Mesothelial cell of epicardium (in vitro differentiated cells): ENCODE measurements at regions not wholly inside any gene's neighbourhood (a gene's known extent, or its start where the extent isn't known, plus 50 kb on each side); places are given as distances from the start of the nearest gene placed in this dataset.
"Not testable (repeated sequence)": the region's sequence is repeated elsewhere in the genome, so short reads cannot be mapped to it uniquely, and the experiment has no call there.

Experiments used
- DNase-seq, 2 experiments: peaks; one replicate each; pipeline ENCODE4 v3.0.0; 2021; ENCODE audit warnings: low spot score in 2 of 2; ENCODE audit not compliant: unreplicated experiment in 2 of 2
- H3K27ac Mint-ChIP-seq: 2 replicates; pipeline ENCODE4 v1.8.0; 2021; ENCODE audit warnings: mixed read lengths
- H3K27me3 Mint-ChIP-seq: 2 replicates; pipeline ENCODE4 v1.8.0; 2021; ENCODE audit warnings: low read depth, mixed read lengths
- H3K36me3 Mint-ChIP-seq: 2 replicates; pipeline ENCODE4 v1.8.0; 2021; ENCODE audit warnings: mixed read lengths
- H3K4me1 Mint-ChIP-seq: 2 replicates; pipeline ENCODE4 v1.8.0; 2021; ENCODE audit warnings: mixed read lengths
- H3K4me3 Mint-ChIP-seq: 2 replicates; pipeline ENCODE4 v1.8.0; 2021; ENCODE audit warnings: mild to moderate bottlenecking, moderate library complexity, mixed read lengths
- H3K9me3 Mint-ChIP-seq: 2 replicates; pipeline ENCODE4 v1.8.0; 2021; ENCODE audit warnings: mixed read lengths

GRCh38 chr9:62848258-62848657, 1658.4 kb downstream of the SPATA31A7 start:
- H3K27me3 Mint-ChIP-seq = peaks cover 55% of the 10 kb centered on the region
- not testable (repeated sequence) for H3K9me3 Mint-ChIP-seq, H3K4me1 Mint-ChIP-seq

GRCh38 chr9:62849991-62850390, 1660.2 kb downstream of the SPATA31A7 start:
- H3K36me3 Mint-ChIP-seq, H3K4me3 Mint-ChIP-seq, DNase-seq, H3K27ac Mint-ChIP-seq, H3K9me3 Mint-ChIP-seq, H3K4me1 Mint-ChIP-seq: not testable (repeated sequence)
- peaks cover 54% of the 10 kb centered on the region for H3K27me3 Mint-ChIP-seq

More at GRCh38 chr9:62848258-62848657, 1658.4 kb downstream of the SPATA31A7 start:
- DNase-seq, H3K27ac Mint-ChIP-seq, H3K4me3 Mint-ChIP-seq, H3K36me3 Mint-ChIP-seq: not testable (repeated sequence)

GRCh38 chr9:62857280-62857679, 1667.4 kb downstream of the SPATA31A7 start:
- not testable (repeated sequence) for H3K4me1 Mint-ChIP-seq, DNase-seq, H3K9me3 Mint-ChIP-seq, H3K27ac Mint-ChIP-seq, H3K4me3 Mint-ChIP-seq, H3K36me3 Mint-ChIP-seq
- peaks cover 61% of the 10 kb centered on the region for H3K27me3 Mint-ChIP-seq

- H3K36me3 Mint-ChIP-seq, H3K9me3 Mint-ChIP-seq, H3K4me3 Mint-ChIP-seq, H3K4me1 Mint-ChIP-seq, DNase-seq, H3K27ac Mint-ChIP-seq: not testable (repeated sequence)
- peaks cover 62% of the 10 kb centered on the region for H3K27me3 Mint-ChIP-seq
Observed at GRCh38 chr9:62858240-62858639, 1668.4 kb downstream of the SPATA31A7 start.

- H3K4me1 Mint-ChIP-seq = peaks cover 11% of the 10 kb centered on the region
- not testable (repeated sequence) for H3K27ac Mint-ChIP-seq, H3K4me3 Mint-ChIP-seq, H3K9me3 Mint-ChIP-seq, DNase-seq, H3K36me3 Mint-ChIP-seq
- H3K27me3 Mint-ChIP-seq = peaks cover 74% of the 10 kb centered on the region
Observed at GRCh38 chr9:62860939-62861860, 1671.4 kb downstream of the SPATA31A7 start.

- DNase-seq, H3K36me3 Mint-ChIP-seq, H3K27ac Mint-ChIP-seq, H3K9me3 Mint-ChIP-seq, H3K4me3 Mint-ChIP-seq: not testable (repeated sequence)
- H3K27me3 Mint-ChIP-seq = peaks cover 77% of the 10 kb centered on the region
- H3K4me1 Mint-ChIP-seq = peaks cover 11% of the 10 kb centered on the region
Observed at GRCh38 chr9:62862180-62862579, 1672.3 kb downstream of the SPATA31A7 start.

GRCh38 chr9:62863319-62863718, 1673.5 kb downstream of the SPATA31A7 start:
- H3K4me1 Mint-ChIP-seq = peaks cover 11% of the 10 kb centered on the region
- not testable (repeated sequence) for DNase-seq, H3K36me3 Mint-ChIP-seq, H3K27ac Mint-ChIP-seq, H3K9me3 Mint-ChIP-seq, H3K4me3 Mint-ChIP-seq
- H3K27me3 Mint-ChIP-seq = peaks cover 79% of the 10 kb centered on the region

- not testable (repeated sequence) for H3K27ac Mint-ChIP-seq, H3K9me3 Mint-ChIP-seq, DNase-seq, H3K4me3 Mint-ChIP-seq, H3K36me3 Mint-ChIP-seq
- Mint-ChIP-seq H3K4me1 (peaks cover 11% of the 10 kb centered on the region), H3K27me3 (peaks cover 81% of the 10 kb centered on the region)
Observed at GRCh38 chr9:62863867-62864266, 1674.0 kb downstream of the SPATA31A7 start.

- H3K9me3 Mint-ChIP-seq = not testable (repeated sequence)
- peak overlapping the region; percentile 64 for H3K27ac Mint-ChIP-seq
- peak; percentile 57 to 81 for DNase-seq
Observed at GRCh38 chr9:62864481-62865469, 1674.9 kb downstream of the SPATA31A7 start.

GRCh38 chr9:62869061-62869460, 1679.2 kb downstream of the SPATA31A7 start:
- H3K4me1 Mint-ChIP-seq, H3K36me3 Mint-ChIP-seq, H3K27ac Mint-ChIP-seq, H3K9me3 Mint-ChIP-seq, H3K4me3 Mint-ChIP-seq, DNase-seq: not testable (repeated sequence)
- H3K27me3 Mint-ChIP-seq = peaks cover 78% of the 10 kb centered on the region

More at GRCh38 chr9:62864481-62865469, 1674.9 kb downstream of the SPATA31A7 start:
- H3K4me3 Mint-ChIP-seq = peak overlapping the region; percentile 69
- not testable (repeated sequence) for H3K36me3 Mint-ChIP-seq
- peaks cover 80% of the 10 kb centered on the region for H3K27me3 Mint-ChIP-seq
- H3K4me1 Mint-ChIP-seq = peaks cover 11% of the 10 kb centered on the region

GRCh38 chr9:62871765-62872164, 1681.9 kb downstream of the SPATA31A7 start:
- not testable (repeated sequence) for H3K4me3 Mint-ChIP-seq, H3K36me3 Mint-ChIP-seq, H3K9me3 Mint-ChIP-seq, DNase-seq, H3K27ac Mint-ChIP-seq, H3K4me1 Mint-ChIP-seq
- H3K27me3 Mint-ChIP-seq = peaks cover 72% of the 10 kb centered on the region

GRCh38 chr9:62874213-62874612, 1684.4 kb downstream of the SPATA31A7 start:
- H3K4me1 Mint-ChIP-seq, H3K9me3 Mint-ChIP-seq, DNase-seq, H3K27ac Mint-ChIP-seq, H3K36me3 Mint-ChIP-seq, H3K4me3 Mint-ChIP-seq: not testable (repeated sequence)
- H3K27me3 Mint-ChIP-seq = peaks cover 62% of the 10 kb centered on the region

- not testable (repeated sequence) for H3K4me1 Mint-ChIP-seq, H3K9me3 Mint-ChIP-seq, H3K27ac Mint-ChIP-seq, H3K36me3 Mint-ChIP-seq, DNase-seq, H3K4me3 Mint-ChIP-seq
- peaks cover 65% of the 10 kb centered on the region for H3K27me3 Mint-ChIP-seq
Observed at GRCh38 chr9:62874745-62875599, 1685.1 kb downstream of the SPATA31A7 start.
